ENCODE measurements at regions not wholly inside any gene's neighbourhood (a gene's known extent, or its start where the extent isn't known, plus 50 kb on each side); places are given as distances from the start of the nearest gene placed in this dataset.

- TF ChIP-seq CTCF (IDR thresholded peaks at IDR 0.05) (no peak), POLR2A (IDR thresholded peaks at IDR 0.05) (no peak)
Measured at GRCh38 chr6:134436950-134437349, 119.0 kb upstream of the SGK1 start.

Measured in uterus (tissue), 2 donors.